ENCODE measurements at regions not wholly inside any gene's neighbourhood (a gene's known extent, or its start where the extent isn't known, plus 50 kb on each side); places are given as distances from the start of the nearest gene placed in this dataset.

DNA sequence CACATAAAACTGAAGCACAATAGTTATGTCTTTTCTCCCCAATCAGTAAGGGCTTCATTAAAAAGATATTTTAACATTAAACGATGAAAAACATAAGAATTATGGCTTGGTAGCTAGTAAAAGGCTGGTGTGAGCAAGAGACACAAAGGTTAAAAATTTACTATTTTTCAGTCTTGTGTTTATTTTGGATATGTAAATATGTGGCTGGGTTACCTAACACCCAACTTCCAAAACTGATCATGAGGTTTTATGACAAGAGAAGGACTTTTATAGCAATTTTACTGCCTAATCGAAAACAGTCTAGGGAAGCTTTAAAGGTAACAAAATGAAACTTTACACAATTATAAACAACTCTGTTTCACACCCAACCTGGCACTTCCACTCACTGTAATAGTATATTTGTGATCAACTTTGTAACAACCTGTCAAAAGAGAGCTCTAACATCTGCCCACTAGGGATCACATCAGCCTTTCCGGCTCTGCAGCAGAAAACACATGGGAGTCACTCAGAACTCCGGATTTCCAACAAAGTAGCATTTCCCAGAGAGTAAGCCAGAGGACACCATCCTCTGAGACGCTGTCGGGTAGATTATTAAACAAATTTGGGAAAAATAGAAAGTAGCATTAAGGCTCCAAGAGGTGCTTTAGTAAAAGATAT lies 123.4 kb upstream of the C2CD4B start:
- TF ChIP-seq, protein P1, sequence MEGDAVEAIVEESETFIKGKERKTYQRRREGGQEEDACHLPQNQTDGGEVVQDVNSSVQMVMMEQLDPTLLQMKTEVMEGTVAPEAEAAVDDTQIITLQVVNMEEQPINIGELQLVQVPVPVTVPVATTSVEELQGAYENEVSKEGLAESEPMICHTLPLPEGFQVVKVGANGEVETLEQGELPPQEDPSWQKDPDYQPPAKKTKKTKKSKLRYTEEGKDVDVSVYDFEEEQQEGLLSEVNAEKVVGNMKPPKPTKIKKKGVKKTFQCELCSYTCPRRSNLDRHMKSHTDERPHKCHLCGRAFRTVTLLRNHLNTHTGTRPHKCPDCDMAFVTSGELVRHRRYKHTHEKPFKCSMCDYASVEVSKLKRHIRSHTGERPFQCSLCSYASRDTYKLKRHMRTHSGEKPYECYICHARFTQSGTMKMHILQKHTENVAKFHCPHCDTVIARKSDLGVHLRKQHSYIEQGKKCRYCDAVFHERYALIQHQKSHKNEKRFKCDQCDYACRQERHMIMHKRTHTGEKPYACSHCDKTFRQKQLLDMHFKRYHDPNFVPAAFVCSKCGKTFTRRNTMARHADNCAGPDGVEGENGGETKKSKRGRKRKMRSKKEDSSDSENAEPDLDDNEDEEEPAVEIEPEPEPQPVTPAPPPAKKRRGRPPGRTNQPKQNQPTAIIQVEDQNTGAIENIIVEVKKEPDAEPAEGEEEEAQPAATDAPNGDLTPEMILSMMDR (IDR thresholded peaks at IDR 0.05) = no peak
- TF ChIP-seq POLR2A (IDR thresholded peaks at IDR 0.05) (no peak), POLR2AphosphoS5 (IDR thresholded peaks at IDR 0.05; ENCODE audit: insufficient read depth in 1 of 2, low read depth in 1 of 2) (no peak)
- no peak for DNase-seq (ENCODE audit: extremely low spot score in 2 of 2)
- intact Hi-C loops (cut with DNase I) = no loop called here

DNA sequence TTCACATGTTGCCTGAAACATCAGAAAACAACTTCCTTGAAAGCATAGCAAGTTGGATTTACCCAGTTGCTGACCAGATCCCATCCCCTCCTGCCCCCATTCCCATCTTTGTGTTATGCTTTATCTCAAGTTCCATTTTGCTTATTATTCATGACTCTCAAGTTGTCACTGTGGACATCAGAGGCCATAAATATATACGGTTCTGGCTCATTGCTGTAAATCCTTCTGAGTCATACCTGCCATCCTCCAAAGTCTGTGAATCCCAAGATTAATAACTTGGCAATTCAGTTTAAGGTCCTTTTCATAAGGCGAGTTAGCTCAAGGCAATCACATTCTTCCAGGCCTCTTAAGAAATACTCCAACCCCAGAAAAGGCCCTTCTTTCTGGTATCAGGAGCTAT lies 126.2 kb upstream of the C2CD4B start:
- intact Hi-C loops (cut with DNase I) = no loop called here
- Histone ChIP-seq H3K27ac (no peak overlapping the region), H3K4me3 (no peak overlapping the region)

More for the DNA sequence above, 123.4 kb upstream of the C2CD4B start:
- Histone ChIP-seq H3K36me3 (no peaks in the 10 kb centered on the region), H3K4me3 (no peak overlapping the region), H3K27ac (no peak overlapping the region), H3K4me1 (no peaks in the 10 kb centered on the region), H3K9me3 (no peaks in the 10 kb centered on the region), H3K27me3 (no peaks in the 10 kb centered on the region)

DNA sequence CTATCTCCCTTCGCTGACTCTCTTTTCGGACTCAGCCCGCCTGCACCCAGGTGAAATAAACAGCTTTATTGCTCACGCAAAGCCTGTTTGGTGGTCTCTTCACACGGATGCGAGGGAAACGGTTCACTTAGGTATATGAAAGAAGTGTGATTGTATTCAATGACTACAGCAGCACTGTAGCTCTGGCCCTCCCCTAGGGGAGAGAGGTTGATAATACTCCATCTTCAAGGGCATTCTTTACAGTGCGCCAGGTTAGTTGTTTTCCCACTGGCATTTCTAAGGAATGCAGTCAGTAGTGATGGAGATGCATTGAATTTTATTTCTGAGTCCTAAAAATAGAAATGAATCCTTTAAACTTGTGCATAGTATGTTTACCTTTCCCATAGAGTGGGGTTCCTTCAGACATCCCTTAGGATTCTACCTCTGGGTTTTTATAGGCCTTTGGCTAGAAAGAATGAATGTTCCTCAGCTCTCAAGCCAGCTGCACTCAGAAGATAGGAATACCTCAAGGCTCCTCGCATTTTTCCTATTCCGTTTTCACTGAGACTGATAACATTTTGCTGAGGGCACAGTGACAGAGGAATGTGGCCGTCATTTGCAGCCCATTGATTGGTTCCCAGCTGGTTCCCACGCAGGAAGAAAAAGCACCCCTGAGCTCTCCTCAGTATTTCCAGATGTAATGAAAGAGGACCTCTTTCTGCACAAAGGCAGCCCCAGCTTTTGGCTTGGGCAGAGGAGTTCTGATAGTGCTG lies 131.8 kb upstream of the C2CD4B start:
- DNase-seq (ENCODE audit: extremely low spot score in 2 of 2) = no peak
- no peak for TF ChIP-seq POLR2AphosphoS5 (IDR thresholded peaks at IDR 0.05; ENCODE audit: insufficient read depth in 1 of 2, low read depth in 1 of 2)
- TF ChIP-seq, protein P1 (IDR thresholded peaks at IDR 0.05) = no peak
- no peak for TF ChIP-seq POLR2A (IDR thresholded peaks at IDR 0.05)
- Histone ChIP-seq H3K4me3 (no peak overlapping the region), H3K9me3 (no peaks in the 10 kb centered on the region), H3K27me3 (no peaks in the 10 kb centered on the region), H3K36me3 (no peaks in the 10 kb centered on the region), H3K27ac (no peak overlapping the region), H3K4me1 (no peaks in the 10 kb centered on the region)
- intact Hi-C loops (cut with DNase I) = no loop called here

More for the DNA sequence above, 126.2 kb upstream of the C2CD4B start:
- TF ChIP-seq POLR2A (IDR thresholded peaks at IDR 0.05) (no peak), POLR2AphosphoS5 (IDR thresholded peaks at IDR 0.05; ENCODE audit: insufficient read depth in 1 of 2, low read depth in 1 of 2) (no peak)
- TF ChIP-seq, protein P1 (IDR thresholded peaks at IDR 0.05) = no peak
- no peak for DNase-seq (ENCODE audit: extremely low spot score in 2 of 2)
- Histone ChIP-seq H3K36me3 (no peaks in the 10 kb centered on the region), H3K27me3 (no peaks in the 10 kb centered on the region), H3K9me3 (no peaks in the 10 kb centered on the region), H3K4me1 (no peaks in the 10 kb centered on the region)

GRCh38 chr15:62297522-62297921 lies 132.4 kb upstream of the C2CD4B start:
- H3K36me3 ChIP-seq = no peaks in the 10 kb centered on the region
- intact Hi-C loops (cut with DNase I) = no loop called here
- no peak for TF ChIP-seq POLR2AphosphoS5 (IDR thresholded peaks at IDR 0.05; ENCODE audit: insufficient read depth in 1 of 2, low read depth in 1 of 2)
- TF ChIP-seq POLR2A (IDR thresholded peaks at IDR 0.05) = no peak
- TF ChIP-seq, protein P1 (IDR thresholded peaks at IDR 0.05) = no peak
- H3K27ac ChIP-seq = no peak overlapping the region
- no peaks in the 10 kb centered on the region for H3K27me3 ChIP-seq
- no peak for DNase-seq (ENCODE audit: extremely low spot score in 2 of 2)
- no peaks in the 10 kb centered on the region for H3K4me1 ChIP-seq
- no peaks in the 10 kb centered on the region for H3K9me3 ChIP-seq
- no peak overlapping the region for H3K4me3 ChIP-seq

- H3K36me3 ChIP-seq = no peaks in the 10 kb centered on the region
- DNase-seq (ENCODE audit: extremely low spot score in 2 of 2) = no peak
Observed at GRCh38 chr15:62297933-62298332, 132.8 kb upstream of the C2CD4B start.

More at GRCh38 chr15:62297933-62298332, 132.8 kb upstream of the C2CD4B start:
- Histone ChIP-seq H3K4me3 (no peak overlapping the region), H3K27me3 (no peaks in the 10 kb centered on the region), H3K27ac (no peak overlapping the region), H3K4me1 (no peaks in the 10 kb centered on the region), H3K9me3 (no peaks in the 10 kb centered on the region)
- intact Hi-C loops (cut with DNase I) = no loop called here
- TF ChIP-seq POLR2AphosphoS5 (IDR thresholded peaks at IDR 0.05; ENCODE audit: insufficient read depth in 1 of 2, low read depth in 1 of 2) = no peak
